GM23248 (cell line): ENCODE measurements at regions not wholly inside any gene's neighbourhood (a gene's known extent, or its start where the extent isn't known, plus 50 kb on each side); places are given as distances from the start of the nearest gene placed in this dataset.

ENCODE experiments used
- DNase-seq: peaks from one replicate; pipeline ENCODE4 v3.0.0-alpha.2; 2015
- H2AFZ ChIP-seq: fragments of 200-600 bp; sonication (generic); 2 replicates; pipeline ENCODE4 v1.6.1; 2016; ENCODE audit warnings: antibody characterized with exemption
- H3F3A ChIP-seq: fragments of 200-600 bp; sonication (generic); 2 replicates; pipeline ENCODE4 v1.6.1; 2016; ENCODE audit warnings: mild to moderate bottlenecking, antibody characterized with exemption, mixed run types; ENCODE audit not compliant: insufficient read depth
- H3K27ac ChIP-seq: fragments of 200-600 bp; sonication (generic); 2 replicates; pipeline ENCODE4 v1.5.1; 2016; ENCODE audit warnings: mild to moderate bottlenecking
- H3K27me3 ChIP-seq: fragments of 200-600 bp; sonication (generic); replicated peaks from 2 replicates; pipeline ENCODE4 v1.6.1; 2016; ENCODE audit warnings: mild to moderate bottlenecking; ENCODE audit not compliant: insufficient read depth
- H3K36me3 ChIP-seq: fragments of 200-600 bp; sonication (generic); 2 replicates; pipeline ENCODE4 v1.6.1; 2016; ENCODE audit warnings: low read depth, mild to moderate bottlenecking
- H3K4me1 ChIP-seq: fragments of 200-600 bp; sonication (generic); 2 replicates; pipeline ENCODE4 v1.6.1; 2016; ENCODE audit warnings: mild to moderate bottlenecking; ENCODE audit not compliant: insufficient read depth
- H3K4me2 ChIP-seq: fragments of 200-600 bp; sonication (generic); one replicate; pipeline ENCODE4 v1.6.1; 2016; ENCODE audit warnings: mild to moderate bottlenecking; ENCODE audit not compliant: unreplicated experiment
- H3K4me3 ChIP-seq: fragments of 200-600 bp; sonication (generic); 2 replicates; pipeline ENCODE4 v1.5.1; 2016; ENCODE audit warnings: mild to moderate bottlenecking
- H3K79me2 ChIP-seq: fragments of 200-600 bp; sonication (generic); 2 replicates; pipeline ENCODE4 v1.6.1; 2016; ENCODE audit warnings: mild to moderate bottlenecking; ENCODE audit not compliant: insufficient read depth
- H3K9ac ChIP-seq: fragments of 200-600 bp; sonication (generic); 2 replicates; pipeline ENCODE4 v1.6.1; 2016; ENCODE audit warnings: mild to moderate bottlenecking
- H3K9me2 ChIP-seq: fragments of 200-600 bp; sonication (generic); 2 replicates; pipeline ENCODE4 v1.6.1; 2016; ENCODE audit warnings: mixed run types, mild to moderate bottlenecking, moderate library complexity; ENCODE audit not compliant: insufficient read depth
- H3K9me3 ChIP-seq: fragments of 200-600 bp; sonication (generic); one replicate; pipeline ENCODE4 v1.6.1; 2017; ENCODE audit warnings: low read depth
- H4K20me1 ChIP-seq: fragments of 200-600 bp; sonication (generic); 2 replicates; pipeline ENCODE4 v1.6.0; 2016; ENCODE audit not compliant: insufficient read depth
- EZH2 ChIP-seq: fragments of 200-600 bp; sonication (generic); IDR thresholded peaks from 2 replicates; pipeline ENCODE4 v1.6.1; 2018; ENCODE audit warnings: antibody characterized with exemption, mild to moderate bottlenecking; ENCODE audit not compliant: insufficient read depth, poor library complexity, severe bottlenecking
- EZH2phosphoT487 ChIP-seq: fragments of 200-600 bp; sonication (generic); IDR thresholded peaks from 2 replicates; pipeline ENCODE4 v1.6.1; 2018; ENCODE audit warnings: antibody characterized with exemption, moderate library complexity, mild to moderate bottlenecking, low read depth; ENCODE audit not compliant: insufficient read depth
- WGBS, 2 experiments: methylation state at CpG; one replicate each; pipeline ENCODE4 v1.1.6; 2015 to 2017; ENCODE audit warnings: low lambda C conversion rate in 2 of 2, low coverage in 1 of 2; ENCODE audit errors: missing lambda C conversion rate in 2 of 2; 5-methylcytosine and 5-hydroxymethylcytosine counted together
- in situ Hi-C: fragments of 300-500 bp; cut with MboI; formaldehyde crosslinking; loops from 2 replicates; pipeline ENCODE4 v1.15.0; 2020

GRCh38 chrX:45771114-45771513 lies 570.4 kb upstream of the DIPK2B start:
- peak overlapping the region; percentile 97 for H3K27ac ChIP-seq
- peaks cover 81% of the 10 kb centered on the region for H3K79me2 ChIP-seq
- H3K9me2 ChIP-seq = no peaks in the 10 kb centered on the region
- peaks cover 35% of the 10 kb centered on the region for H3K4me1 ChIP-seq
- peak; percentile 91 for DNase-seq
- H3K36me3 ChIP-seq = peaks cover 36% of the 10 kb centered on the region
- WGBS, 2 experiments = 0 to 2% methylated on average over 6 of the region's 6 CpGs
- in situ Hi-C loops = no loop called here
- H2AFZ ChIP-seq = no peak overlapping the region
- no peak for TF ChIP-seq EZH2phosphoT487
- no peaks in the 10 kb centered on the region for H3K9me3 ChIP-seq
- H3F3A ChIP-seq = peaks cover 90% of the 10 kb centered on the region
- H3K4me3 ChIP-seq = peak overlapping the region; percentile 90
- H3K27me3 ChIP-seq = no peaks in the 10 kb centered on the region
- peak overlapping the region; percentile 100 for H3K9ac ChIP-seq
- H3K4me2 ChIP-seq = peak overlapping the region; percentile 88
- no peaks in the 10 kb centered on the region for H4K20me1 ChIP-seq

- TF ChIP-seq EZH2phosphoT487 = no peak
- Histone ChIP-seq H3K36me3 (peaks cover 44% of the 10 kb centered on the region), H3K4me2 (peak overlapping the region; percentile 96), H3K9me3 (no peaks in the 10 kb centered on the region), H3F3A (peaks cover 93% of the 10 kb centered on the region), H3K9ac (peak overlapping the region; percentile 100), H4K20me1 (no peaks in the 10 kb centered on the region), H3K4me1 (peaks cover 30% of the 10 kb centered on the region), H3K9me2 (no peaks in the 10 kb centered on the region), H3K27ac (peak overlapping the region; percentile 97), H3K4me3 (peak overlapping the region; percentile 90), H3K79me2 (peaks cover 88% of the 10 kb centered on the region), H2AFZ (no peak overlapping the region), H3K27me3 (no peaks in the 10 kb centered on the region)
- in situ Hi-C loops = no loop called here
- 0 to 3% methylated on average over 7 to 18 of the region's 18 CpGs for WGBS, 2 experiments
- peak; percentile 89 for DNase-seq
Observed at GRCh38 chrX:45769761-45770582, 569.3 kb upstream of the DIPK2B start.

GRCh38 chrX:45768666-45769236 lies 568.1 kb upstream of the DIPK2B start:
- Histone ChIP-seq H3K27me3 (no peaks in the 10 kb centered on the region), H2AFZ (no peak overlapping the region), H3K9me3 (no peaks in the 10 kb centered on the region), H3K4me3 (peak overlapping the region; percentile 90), H3K4me2 (peak overlapping the region; percentile 96), H3K4me1 (peaks cover 24% of the 10 kb centered on the region), H3K9ac (peak overlapping the region; percentile 100), H3K36me3 (peaks cover 47% of the 10 kb centered on the region), H3K79me2 (peaks cover 91% of the 10 kb centered on the region), H3K27ac (peak overlapping the region; percentile 97), H4K20me1 (no peaks in the 10 kb centered on the region), H3F3A (peaks cover 94% of the 10 kb centered on the region), H3K9me2 (no peaks in the 10 kb centered on the region)
- TF ChIP-seq EZH2 = no peak
- TF ChIP-seq EZH2phosphoT487 = no peak
- peak; percentile 45 for DNase-seq
- 0% methylated on average over 6 of the region's 6 CpGs for WGBS, 2 experiments
- in situ Hi-C loops = no loop called here

- Histone ChIP-seq H3K27me3 (no peaks in the 10 kb centered on the region), H3K9me3 (no peaks in the 10 kb centered on the region), H2AFZ (no peak overlapping the region), H3K4me3 (peak overlapping the region; percentile 90), H3K9me2 (no peaks in the 10 kb centered on the region), H4K20me1 (no peaks in the 10 kb centered on the region), H3K9ac (peak overlapping the region; percentile 100), H3K79me2 (peaks cover 91% of the 10 kb centered on the region), H3K36me3 (peaks cover 64% of the 10 kb centered on the region), H3K4me2 (peak overlapping the region; percentile 96), H3K4me1 (peaks cover 21% of the 10 kb centered on the region), H3K27ac (peak overlapping the region; percentile 97), H3F3A (peaks cover 94% of the 10 kb centered on the region)
- DNase-seq = peak; percentile 64
- no peak for TF ChIP-seq EZH2
- no peak for TF ChIP-seq EZH2phosphoT487
- WGBS, 2 experiments = 0 to 1% methylated on average over 3 of the region's 3 CpGs
- in situ Hi-C loops = no loop called here
Observed at GRCh38 chrX:45766981-45767501, 566.4 kb upstream of the DIPK2B start.
